ENCODE measurements at regions not wholly inside any gene's neighbourhood (a gene's known extent, or its start where the extent isn't known, plus 50 kb on each side); places are given as distances from the start of the nearest gene placed in this dataset.

GRCh38 chr17:77312786-77313599 lies 172.2 kb downstream of the SEC14L1 start (continued):
- TF ChIP-seq ZNF121 (CRISPR knock-in tag; IDR thresholded peaks at IDR 0.05) (0 out of 2 replicates have a peak, but pooled peaks have one; percentile 7), ZSCAN25 (CRISPR knock-in tag; IDR thresholded peaks at IDR 0.05) (no peak), CENPX (CRISPR knock-in tag; IDR thresholded peaks at IDR 0.05) (no peak), LCORL (IDR thresholded peaks at IDR 0.05) (no peak), LCORL (CRISPR knock-in tag; IDR thresholded peaks at IDR 0.05) (no peak), ZNF20 (CRISPR knock-in tag; IDR thresholded peaks at IDR 0.05) (no peak), HMG20B (CRISPR knock-in tag; conservative IDR thresholded peaks at IDR 0.05) (no peak), SPEN (CRISPR knock-in tag; IDR thresholded peaks at IDR 0.05; ENCODE audit: low read depth) (no peak), MZF1 (CRISPR knock-in tag; IDR thresholded peaks at IDR 0.05; ENCODE audit: borderline replicate concordance) (no peak), ELF4 (CRISPR knock-in tag; IDR thresholded peaks at IDR 0.05; ENCODE audit: borderline replicate concordance) (no peak), KLF13 (CRISPR knock-in tag; IDR thresholded peaks at IDR 0.05) (no peak), E2F2 (CRISPR knock-in tag; IDR thresholded peaks at IDR 0.05; ENCODE audit: borderline replicate concordance) (no peak), KLF9 (CRISPR knock-in tag; IDR thresholded peaks at IDR 0.05; ENCODE audit: low read depth) (no peak), HNRNPUL1 (IDR thresholded peaks at IDR 0.05; ENCODE audit: low read depth, low read length) (no peak), GATAD2A (CRISPR knock-in tag; IDR thresholded peaks at IDR 0.05) (no peak), ZHX2 (IDR thresholded peaks at IDR 0.05; ENCODE audit: low read depth) (no peak), ZHX2 (CRISPR knock-in tag; IDR thresholded peaks at IDR 0.05; ENCODE audit: borderline replicate concordance) (no peak), ZNF605 (CRISPR knock-in tag; IDR thresholded peaks at IDR 0.05) (0 out of 2 replicates have a peak, but pooled peaks have one; percentile 37), ZBTB34 (CRISPR knock-in tag; IDR thresholded peaks at IDR 0.05) (no peak), ZNF546 (CRISPR knock-in tag; conservative IDR thresholded peaks at IDR 0.05) (no peak)
- TF ChIP-seq, protein P1, sequence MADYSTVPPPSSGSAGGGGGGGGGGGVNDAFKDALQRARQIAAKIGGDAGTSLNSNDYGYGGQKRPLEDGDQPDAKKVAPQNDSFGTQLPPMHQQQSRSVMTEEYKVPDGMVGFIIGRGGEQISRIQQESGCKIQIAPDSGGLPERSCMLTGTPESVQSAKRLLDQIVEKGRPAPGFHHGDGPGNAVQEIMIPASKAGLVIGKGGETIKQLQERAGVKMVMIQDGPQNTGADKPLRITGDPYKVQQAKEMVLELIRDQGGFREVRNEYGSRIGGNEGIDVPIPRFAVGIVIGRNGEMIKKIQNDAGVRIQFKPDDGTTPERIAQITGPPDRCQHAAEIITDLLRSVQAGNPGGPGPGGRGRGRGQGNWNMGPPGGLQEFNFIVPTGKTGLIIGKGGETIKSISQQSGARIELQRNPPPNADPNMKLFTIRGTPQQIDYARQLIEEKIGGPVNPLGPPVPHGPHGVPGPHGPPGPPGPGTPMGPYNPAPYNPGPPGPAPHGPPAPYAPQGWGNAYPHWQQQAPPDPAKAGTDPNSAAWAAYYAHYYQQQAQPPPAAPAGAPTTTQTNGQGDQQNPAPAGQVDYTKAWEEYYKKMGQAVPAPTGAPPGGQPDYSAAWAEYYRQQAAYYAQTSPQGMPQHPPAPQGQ (CRISPR knock-in tag; IDR thresholded peaks at IDR 0.05; ENCODE audit: borderline replicate concordance), result no peak

Data from HepG2 (cell line).